Activated naive CD8-positive, alpha-beta T cell treated with anti-CD3 and anti-CD28 coated beads for 36 hours (primary cell): ENCODE measurements at regions not wholly inside any gene's neighbourhood (a gene's known extent, or its start where the extent isn't known, plus 50 kb on each side); places are given as distances from the start of the nearest gene placed in this dataset.
A peak's percentile ranks its signal among the peaks of the same experiment; 100 is the strongest.

Experiments
- DNase-seq: peaks from one replicate; pipeline ENCODE4 v3.0.0; 2021
- H3K27ac Mint-ChIP-seq: one replicate; pipeline ENCODE4 v1.8.0; 2022; ENCODE audit warnings: mild to moderate bottlenecking, moderate library complexity, mixed read lengths
- H3K27me3 Mint-ChIP-seq: one replicate; pipeline ENCODE4 v1.8.0; 2022; ENCODE audit warnings: mild to moderate bottlenecking, mixed read lengths
- H3K36me3 Mint-ChIP-seq: one replicate; pipeline ENCODE4 v1.8.0; 2021; ENCODE audit warnings: mild to moderate bottlenecking, mixed read lengths
- H3K4me1 Mint-ChIP-seq: one replicate; pipeline ENCODE4 v1.8.0; 2021; ENCODE audit warnings: mixed read lengths
- H3K4me3 Mint-ChIP-seq: one replicate; pipeline ENCODE4 v1.8.0; 2022; ENCODE audit warnings: mild to moderate bottlenecking, moderate library complexity, mixed read lengths
- H3K9me3 Mint-ChIP-seq: one replicate; pipeline ENCODE4 v1.8.0; 2022; ENCODE audit warnings: mixed read lengths

GRCh38 chr6:132072831-132073230 lies 121.7 kb upstream of the CCN2 start:
- no peak overlapping the region for H3K27ac Mint-ChIP-seq
- H3K27me3 Mint-ChIP-seq: no peaks in the 10 kb centered on the region
- no peaks in the 10 kb centered on the region for H3K36me3 Mint-ChIP-seq
- H3K9me3 Mint-ChIP-seq: no peaks in the 10 kb centered on the region
- DNase-seq: no peak
- no peak overlapping the region for H3K4me3 Mint-ChIP-seq
- no peaks in the 10 kb centered on the region for H3K4me1 Mint-ChIP-seq

DNA sequence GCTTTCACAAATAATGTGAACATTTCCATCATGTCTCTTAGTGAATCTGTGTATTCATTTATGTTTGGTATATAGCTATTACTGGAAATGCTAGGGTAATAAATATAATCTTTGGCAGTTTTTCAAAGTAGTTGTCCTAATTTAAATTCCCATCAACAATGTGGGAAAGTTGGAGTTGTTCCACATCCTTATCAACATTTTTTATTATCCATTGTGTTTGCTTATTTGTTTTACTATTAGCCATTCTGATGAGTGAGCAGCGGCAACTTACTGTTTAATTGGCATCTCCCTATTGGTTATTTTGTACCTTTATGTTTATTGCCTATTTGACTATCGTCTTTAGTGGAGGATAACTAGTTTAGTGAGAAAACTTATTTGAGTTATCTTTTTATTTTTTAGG lies 121.1 kb upstream of the CCN2 start:
- Mint-ChIP-seq H3K4me1 (no peaks in the 10 kb centered on the region), H3K27ac (no peak overlapping the region), H3K27me3 (no peaks in the 10 kb centered on the region), H3K4me3 (no peak overlapping the region), H3K9me3 (no peaks in the 10 kb centered on the region), H3K36me3 (no peaks in the 10 kb centered on the region)
- no peak for DNase-seq

DNA sequence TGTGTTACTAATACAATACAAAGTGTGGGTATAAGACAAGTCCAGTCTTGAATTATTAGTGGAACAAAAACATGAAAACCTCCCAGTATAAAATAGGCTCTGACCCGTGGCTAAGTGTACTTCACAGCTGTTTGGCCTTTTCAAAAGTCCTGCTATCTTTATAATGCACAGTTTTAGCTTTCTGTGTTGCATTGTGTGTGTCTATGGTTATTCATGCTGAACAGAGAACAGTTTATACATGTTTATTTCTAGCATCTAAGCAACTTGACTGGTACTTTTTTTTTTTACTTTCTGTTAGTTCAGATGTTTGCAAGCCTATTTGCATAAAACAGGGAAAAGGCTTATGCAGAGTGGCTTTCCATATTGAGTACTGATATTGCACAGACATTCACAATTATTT lies 119.2 kb upstream of the CCN2 start:
- DNase-seq: no peak
- H3K27me3 Mint-ChIP-seq: no peaks in the 10 kb centered on the region
- H3K9me3 Mint-ChIP-seq: no peaks in the 10 kb centered on the region
- H3K4me3 Mint-ChIP-seq: no peak overlapping the region
- no peaks in the 10 kb centered on the region for H3K4me1 Mint-ChIP-seq
- H3K27ac Mint-ChIP-seq: no peak overlapping the region
- H3K36me3 Mint-ChIP-seq: no peaks in the 10 kb centered on the region

- Mint-ChIP-seq H3K4me3 (no peak overlapping the region), H3K9me3 (no peaks in the 10 kb centered on the region), H3K36me3 (no peaks in the 10 kb centered on the region), H3K27me3 (no peaks in the 10 kb centered on the region), H3K27ac (no peak overlapping the region), H3K4me1 (no peaks in the 10 kb centered on the region)
- DNase-seq: no peak
Observed at GRCh38 chr6:132068766-132069165, 117.6 kb upstream of the CCN2 start.

DNA sequence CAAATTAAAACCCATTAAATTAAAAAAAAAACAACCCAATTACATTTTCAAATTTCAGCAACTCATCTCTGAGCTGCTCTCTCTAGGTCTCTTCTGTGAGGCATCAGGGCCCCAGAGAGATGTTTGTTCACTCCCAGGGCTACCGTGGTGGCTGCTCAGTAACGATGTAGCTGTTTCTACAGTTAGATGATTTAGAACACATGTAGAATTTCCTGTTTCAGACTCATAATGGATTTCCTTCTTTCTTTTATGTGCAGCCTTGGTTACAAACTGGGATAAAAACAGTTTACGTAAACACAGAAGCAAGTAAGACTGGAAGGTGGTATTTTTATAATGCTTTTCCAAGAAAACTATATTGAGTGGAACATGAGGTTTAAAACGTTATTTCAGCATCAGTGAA lies 116.1 kb upstream of the CCN2 start:
- Mint-ChIP-seq H3K27ac (no peak overlapping the region), H3K27me3 (no peaks in the 10 kb centered on the region), H3K4me3 (no peak overlapping the region), H3K9me3 (no peaks in the 10 kb centered on the region), H3K4me1 (no peaks in the 10 kb centered on the region), H3K36me3 (no peaks in the 10 kb centered on the region)
- no peak for DNase-seq

- Mint-ChIP-seq H3K36me3 (no peaks in the 10 kb centered on the region), H3K9me3 (no peaks in the 10 kb centered on the region), H3K4me1 (no peaks in the 10 kb centered on the region), H3K27ac (no peak overlapping the region), H3K27me3 (peaks cover 3% of the 10 kb centered on the region), H3K4me3 (no peak overlapping the region)
- no peak for DNase-seq
Observed at GRCh38 chr6:132065556-132065955, 114.4 kb upstream of the CCN2 start.

DNA sequence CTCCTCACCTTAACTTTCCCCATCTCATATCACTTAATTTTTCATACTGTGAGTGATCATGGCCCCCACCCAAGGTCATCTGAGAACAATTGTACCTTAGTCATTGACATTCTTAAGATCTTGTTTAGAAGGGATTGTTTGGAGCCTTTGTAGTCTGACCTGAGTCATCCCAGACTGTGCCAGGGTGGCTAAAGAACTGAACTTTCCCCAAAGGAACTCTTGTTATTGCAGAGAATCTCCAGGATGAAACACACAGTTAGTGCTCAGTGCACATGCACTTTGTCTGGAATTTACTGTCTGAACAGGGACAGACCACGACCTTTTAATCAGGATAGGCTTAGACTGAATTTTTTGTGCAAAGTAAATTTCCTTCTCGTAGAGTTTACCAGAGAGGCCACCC lies 112.6 kb upstream of the CCN2 start:
- DNase-seq: no peak
- Mint-ChIP-seq H3K9me3 (no peaks in the 10 kb centered on the region), H3K36me3 (no peaks in the 10 kb centered on the region), H3K27me3 (peaks cover 3% of the 10 kb centered on the region), H3K4me1 (no peaks in the 10 kb centered on the region), H3K27ac (no peak overlapping the region), H3K4me3 (no peak overlapping the region)

DNA sequence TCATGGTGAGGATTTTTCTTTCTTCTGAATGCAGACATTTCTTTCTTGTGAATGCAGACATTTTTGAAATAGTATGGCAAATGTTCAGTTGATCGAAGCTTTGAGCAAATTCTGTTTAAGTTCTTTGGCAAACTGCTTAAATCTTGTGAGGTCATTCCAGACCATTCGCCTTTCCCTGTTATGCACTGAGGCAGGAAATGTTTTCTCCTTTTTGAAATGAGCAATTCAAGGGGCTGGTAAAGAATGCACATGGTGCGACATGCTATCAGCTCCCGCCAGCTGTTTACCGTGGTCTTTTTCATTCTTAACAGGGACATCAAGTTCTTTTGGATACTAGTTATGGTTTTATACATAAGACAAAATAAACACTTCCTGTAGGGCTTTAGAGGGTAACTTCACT lies 112.0 kb upstream of the CCN2 start:
- H3K9me3 Mint-ChIP-seq: no peaks in the 10 kb centered on the region
- no peaks in the 10 kb centered on the region for H3K4me1 Mint-ChIP-seq
- H3K36me3 Mint-ChIP-seq: no peaks in the 10 kb centered on the region
- H3K27me3 Mint-ChIP-seq: peaks cover 3% of the 10 kb centered on the region
- no peak overlapping the region for H3K27ac Mint-ChIP-seq
- no peak for DNase-seq
- H3K4me3 Mint-ChIP-seq: no peak overlapping the region

DNA sequence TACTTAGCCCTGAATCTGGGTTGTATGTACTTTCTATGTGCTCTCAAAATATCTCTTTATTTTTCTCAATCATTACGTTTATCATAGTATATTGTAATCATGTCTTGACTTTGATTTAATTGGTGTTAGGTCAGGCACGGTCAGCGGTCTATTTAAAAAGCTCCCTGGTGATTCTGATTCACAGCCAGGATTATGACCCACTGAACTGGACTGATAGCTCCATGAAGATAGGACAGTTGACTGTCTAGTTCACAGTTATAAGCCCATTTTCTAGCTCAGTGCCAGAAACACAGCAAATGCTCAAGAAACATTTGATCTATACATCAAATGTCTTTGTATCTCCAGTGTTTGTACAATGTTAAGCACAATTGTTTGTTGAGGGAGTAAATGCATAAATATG lies 111.5 kb upstream of the CCN2 start:
- Mint-ChIP-seq H3K36me3 (no peaks in the 10 kb centered on the region), H3K27me3 (peaks cover 3% of the 10 kb centered on the region), H3K27ac (no peak overlapping the region), H3K4me1 (no peaks in the 10 kb centered on the region), H3K4me3 (no peak overlapping the region), H3K9me3 (no peaks in the 10 kb centered on the region)
- no peak for DNase-seq

DNA sequence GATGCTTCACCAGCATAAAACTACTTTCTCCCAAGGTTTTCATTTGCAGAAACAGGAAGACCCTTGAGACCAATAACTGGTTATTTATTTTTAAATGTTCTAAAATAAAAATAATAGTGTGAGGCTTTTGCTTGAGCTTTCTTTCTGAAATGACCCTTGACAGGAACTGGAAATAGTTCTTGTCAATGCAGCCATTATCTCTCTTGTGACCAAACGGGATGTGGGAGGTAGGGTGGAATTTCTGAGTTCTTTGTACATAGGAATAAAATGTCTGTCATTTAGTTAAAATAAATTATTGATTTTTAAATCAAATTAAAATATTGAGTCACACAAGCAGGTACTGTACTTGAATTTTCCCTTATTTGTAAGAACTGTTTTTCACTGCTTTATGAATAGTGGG lies 110.2 kb upstream of the CCN2 start:
- Mint-ChIP-seq H3K27me3 (peaks cover 3% of the 10 kb centered on the region), H3K36me3 (no peaks in the 10 kb centered on the region), H3K4me3 (no peak overlapping the region), H3K4me1 (no peaks in the 10 kb centered on the region), H3K27ac (no peak overlapping the region), H3K9me3 (peaks cover 6% of the 10 kb centered on the region)
- DNase-seq: no peak

- Mint-ChIP-seq H3K27ac (no peak overlapping the region), H3K9me3 (peaks cover 8% of the 10 kb centered on the region), H3K4me1 (no peaks in the 10 kb centered on the region), H3K4me3 (no peak overlapping the region), H3K27me3 (peaks cover 3% of the 10 kb centered on the region), H3K36me3 (no peaks in the 10 kb centered on the region)
- DNase-seq: no peak
Observed at GRCh38 chr6:132060591-132060990, 109.4 kb upstream of the CCN2 start.

- H3K9me3 Mint-ChIP-seq: peaks cover 10% of the 10 kb centered on the region
- H3K27ac Mint-ChIP-seq: no peak overlapping the region
- no peaks in the 10 kb centered on the region for H3K4me1 Mint-ChIP-seq
- no peak overlapping the region for H3K4me3 Mint-ChIP-seq
- DNase-seq: no peak
- H3K36me3 Mint-ChIP-seq: no peaks in the 10 kb centered on the region
- peaks cover 3% of the 10 kb centered on the region for H3K27me3 Mint-ChIP-seq
Observed at GRCh38 chr6:132058975-132059374, 107.8 kb upstream of the CCN2 start.

GRCh38 chr6:132054525-132054924 lies 103.4 kb upstream of the CCN2 start:
- Mint-ChIP-seq H3K27me3 (no peaks in the 10 kb centered on the region), H3K27ac (peak overlapping the region; percentile 42), H3K9me3 (peaks cover 10% of the 10 kb centered on the region), H3K4me1 (no peaks in the 10 kb centered on the region), H3K4me3 (no peak overlapping the region), H3K36me3 (no peaks in the 10 kb centered on the region)
- DNase-seq: no peak

DNA sequence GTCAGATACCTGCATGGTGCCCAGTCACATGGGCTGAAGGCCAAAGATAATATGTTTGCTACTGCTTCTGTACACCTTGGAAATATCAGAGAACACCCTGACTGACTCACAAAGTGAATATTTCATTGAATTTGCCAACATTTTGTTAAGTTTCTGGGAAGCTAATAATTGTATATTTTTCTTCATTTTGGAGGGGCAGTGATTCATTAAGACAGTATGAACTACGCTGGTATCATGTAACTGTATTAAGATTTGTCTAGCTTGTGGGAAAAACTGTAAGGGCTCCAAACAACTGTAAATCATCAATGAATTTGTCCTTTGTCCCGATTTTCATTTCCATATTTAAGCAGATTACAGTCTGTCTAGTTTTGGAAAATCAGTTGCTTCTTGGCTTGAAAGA lies 102.3 kb upstream of the CCN2 start:
- H3K27me3 Mint-ChIP-seq: no peaks in the 10 kb centered on the region
- peaks cover 10% of the 10 kb centered on the region for H3K9me3 Mint-ChIP-seq
- no peak overlapping the region for H3K4me3 Mint-ChIP-seq

GRCh38 chr6:132052096-132052495 lies 100.9 kb upstream of the CCN2 start:
- H3K9me3 Mint-ChIP-seq: peaks cover 9% of the 10 kb centered on the region
- no peaks in the 10 kb centered on the region for H3K4me1 Mint-ChIP-seq
- no peaks in the 10 kb centered on the region for H3K36me3 Mint-ChIP-seq
- no peaks in the 10 kb centered on the region for H3K27me3 Mint-ChIP-seq
- no peak for DNase-seq
- H3K4me3 Mint-ChIP-seq: no peak overlapping the region
- H3K27ac Mint-ChIP-seq: no peak overlapping the region

More for the DNA sequence above, 102.3 kb upstream of the CCN2 start:
- H3K27ac Mint-ChIP-seq: no peak overlapping the region
- H3K4me1 Mint-ChIP-seq: no peaks in the 10 kb centered on the region
- no peaks in the 10 kb centered on the region for H3K36me3 Mint-ChIP-seq
- DNase-seq: no peak

GRCh38 chr6:132045877-132046276 lies 94.7 kb upstream of the CCN2 start:
- DNase-seq: no peak
- Mint-ChIP-seq H3K4me1 (no peaks in the 10 kb centered on the region), H3K27me3 (peaks cover 6% of the 10 kb centered on the region), H3K9me3 (no peaks in the 10 kb centered on the region), H3K4me3 (no peak overlapping the region), H3K36me3 (no peaks in the 10 kb centered on the region), H3K27ac (no peak overlapping the region)

GRCh38 chr6:132043148-132043547 lies 92.0 kb upstream of the CCN2 start:
- Mint-ChIP-seq H3K9me3 (no peaks in the 10 kb centered on the region), H3K4me1 (no peaks in the 10 kb centered on the region), H3K36me3 (no peaks in the 10 kb centered on the region), H3K4me3 (no peak overlapping the region), H3K27ac (no peak overlapping the region), H3K27me3 (peaks cover 6% of the 10 kb centered on the region)
- no peak for DNase-seq
